B cell (primary cell): ENCODE measurements at regions not wholly inside any gene's neighbourhood (a gene's known extent, or its start where the extent isn't known, plus 50 kb on each side); places are given as distances from the start of the nearest gene placed in this dataset.

ENCODE experiments used
- ATAC-seq: fragments of 200-7000 bp; cut with Tn5 transposase; one replicate; pipeline ENCODE4 v1.10.0; 2021; ENCODE audit warnings: low read depth, mild to moderate bottlenecking, moderate number of reproducible peaks, moderate library complexity
- CTCF ChIA-PET: fragments of 350-600 bp; sonication (Branson Sonifier 250); formaldehyde crosslinking; loops from one replicate; lab custom pipeline; 2021; ENCODE audit warnings: antibody characterized with exemption, inconsistent platforms; lab: Charles Lee
- POLR2A ChIA-PET: fragments of 350-600 bp; sonication (Branson Sonifier 250); formaldehyde crosslinking; loops from one replicate; lab custom pipeline; 2021; ENCODE audit warnings: antibody characterized with exemption; lab: Charles Lee
- DNase-seq: peaks from one replicate; pipeline ENCODE4 v3.0.0; 2013
- H2AFZ ChIP-seq: 2 replicates; pipeline ENCODE4 v1.6.1; 2012; ENCODE audit warnings: mild to moderate bottlenecking, low read depth, low read length; ENCODE audit not compliant: insufficient read depth, poor library complexity, severe bottlenecking
- H3K27ac ChIP-seq, 2 donors: 1 replicate in 1 of 2; 2 replicates in 1 of 2; pipeline ENCODE4 v1.5.1; 2012 to 2013; ENCODE audit warnings: low read length in 2 of 2, mild to moderate bottlenecking in 2 of 2, moderate library complexity in 1 of 2
- H3K27me3 ChIP-seq, 4 experiments: fragments of 200-600 bp in 1 of 4; sonication (generic) in 1 of 4; replicated peaks in 1 of 4; 1 replicate in 2 of 4; 2 replicates in 2 of 4; pipeline versions ENCODE4 v1.6.1 to v1.7.0; 2013 to 2016; ENCODE audit warnings: low read length in 3 of 4, mild to moderate bottlenecking in 2 of 4, mixed read lengths in 1 of 4, moderate library complexity in 1 of 4; ENCODE audit not compliant: insufficient read depth in 4 of 4, control insufficient read depth in 3 of 4; ENCODE audit errors: control extremely low read depth in 1 of 4
- H3K36me3 ChIP-seq, 2 experiments: replicated peaks in 1 of 2; 1 replicate in 1 of 2; 2 replicates in 1 of 2; pipeline versions ENCODE4 v1.6.1 to v1.7.1; 2013; ENCODE audit warnings: low read length in 1 of 2; ENCODE audit not compliant: insufficient read depth in 2 of 2, control insufficient read depth in 1 of 2; ENCODE audit errors: control extremely low read depth in 1 of 2, extremely low read depth in 1 of 2
- H3K4me1 ChIP-seq, 2 donors: fragments of 200-600 bp in 1 of 2; sonication (generic) in 1 of 2; 1 replicate in 1 of 2; 2 replicates in 1 of 2; pipeline versions ENCODE4 v1.5.1 to v1.6.1; 2013 to 2017; ENCODE audit warnings: low read length in 2 of 2; ENCODE audit not compliant: control insufficient read depth in 2 of 2, insufficient read depth in 2 of 2
- H3K4me2 ChIP-seq: replicated peaks from 2 replicates; pipeline ENCODE3; 2012; ENCODE audit warnings: mild to moderate bottlenecking, low read depth, low read length; ENCODE audit not compliant: poor library complexity, severe bottlenecking
- H3K4me3 ChIP-seq, 5 experiments: fragments of 200-600 bp in 1 of 5; sonication (generic) in 1 of 5; 1 replicate in 3 of 5; 2 replicates in 2 of 5; pipeline versions ENCODE4 v1.5.1 to v1.7.0; 2011 to 2016; ENCODE audit warnings: low read length in 4 of 5, mild to moderate bottlenecking in 4 of 5, low read depth in 2 of 5, control low read depth in 1 of 5, moderate library complexity in 1 of 5; ENCODE audit not compliant: insufficient read depth in 1 of 5; ENCODE audit errors: control extremely low read depth in 1 of 5, extremely low read depth in 1 of 5
- H3K79me2 ChIP-seq: fragments of 200-600 bp; sonication (generic); one replicate; pipeline ENCODE4 v1.6.0; 2016; ENCODE audit warnings: low read length; ENCODE audit not compliant: control insufficient read depth, insufficient read depth
- H3K9ac ChIP-seq: fragments of 200-600 bp; sonication (generic); 2 replicates; pipeline ENCODE4 v1.6.1; 2017; ENCODE audit warnings: mild to moderate bottlenecking, low read length, moderate library complexity
- H3K9me3 ChIP-seq, 3 donors: one replicate each; pipeline versions ENCODE4 v1.6.1 to v1.7.1; 2013; ENCODE audit warnings: low read length in 2 of 3; ENCODE audit not compliant: control insufficient read depth in 2 of 3, insufficient read depth in 1 of 3; ENCODE audit errors: control extremely low read depth in 1 of 3
- H4K20me1 ChIP-seq: 2 replicates; pipeline ENCODE4 v1.6.0; 2012; ENCODE audit warnings: mild to moderate bottlenecking, low read length; ENCODE audit not compliant: insufficient read depth, control insufficient read depth, poor library complexity, severe bottlenecking
- H3K27ac Mint-ChIP-seq: one replicate; pipeline ENCODE4 v1.8.0; 2021; ENCODE audit warnings: mixed read lengths
- H3K27me3 Mint-ChIP-seq: one replicate; pipeline ENCODE4 v1.8.0; 2021; ENCODE audit warnings: mixed read lengths
- H3K4me1 Mint-ChIP-seq: one replicate; pipeline ENCODE4 v1.8.0; 2021; ENCODE audit warnings: mixed read lengths
- H3K4me3 Mint-ChIP-seq: one replicate; pipeline ENCODE4 v1.8.0; 2021; ENCODE audit warnings: mixed read lengths
- H3K9me3 Mint-ChIP-seq: one replicate; pipeline ENCODE4 v1.8.0; 2022; ENCODE audit warnings: mixed read lengths; ENCODE audit not compliant: insufficient read depth
- EZH2 ChIP-seq: IDR thresholded peaks from 2 replicates; pipeline ENCODE4 v1.6.1; 2012; ENCODE audit warnings: borderline replicate concordance, low read depth, mild to moderate bottlenecking, moderate library complexity, low read length; ENCODE audit not compliant: insufficient read depth, poor library complexity, severe bottlenecking
- WGBS: methylation state at CpG from one replicate; pipeline ENCODE4 v1.1.5; 2013; ENCODE audit warnings: missing lambda C conversion rate; ENCODE audit not compliant: insufficient coverage; 5-methylcytosine and 5-hydroxymethylcytosine counted together
- intact Hi-C: fragments of 100-400 bp; cut with micrococcal nuclease; formaldehyde crosslinking; loops from one replicate; pipeline ENCODE4 v1.10.0; 2022
- TF ChIP-seq, protein P1 (sequence below): fragments of 200-600 bp; IDR thresholded peaks from one replicate; pipeline ENCODE4 v1.8.0; 2022; ENCODE audit warnings: antibody characterized with exemption, mild to moderate bottlenecking

DNA sequence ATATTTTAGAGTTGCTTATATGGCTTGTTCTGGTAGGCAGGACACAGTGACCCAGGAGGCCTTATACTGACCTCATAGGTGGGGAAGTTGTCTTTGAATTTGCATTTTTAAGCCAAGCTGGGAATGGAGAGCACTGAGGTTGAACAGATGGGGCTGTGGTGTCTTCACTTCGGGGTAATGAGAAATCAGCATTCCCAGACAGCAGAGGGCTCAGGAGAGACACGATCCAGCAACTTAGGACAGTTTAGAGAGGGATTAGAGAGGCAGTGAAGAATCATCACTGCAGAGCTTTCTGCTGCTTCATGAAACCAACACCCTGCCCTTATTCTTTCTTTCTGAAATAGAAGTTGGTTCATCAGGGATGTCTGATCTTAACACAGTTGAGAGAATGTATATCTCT is 202.4 kb downstream of the TDRD15 start:
- Histone ChIP-seq H3K27me3 (peaks cover 0 to 3% (median 0%) of the 10 kb centered on the region in 4 experiments), H4K20me1 (no peaks in the 10 kb centered on the region), H3K79me2 (no peaks in the 10 kb centered on the region), H2AFZ (no peak overlapping the region), H3K36me3 (no peaks in the 10 kb centered on the region), H3K4me2 (no peak overlapping the region), H3K4me3 (no peak overlapping the region), H3K9me3 (no peaks in the 10 kb centered on the region), H3K9ac (no peak overlapping the region), H3K27ac (no peak overlapping the region), H3K4me1 (no peaks in the 10 kb centered on the region)
- Mint-ChIP-seq H3K27me3 (no peaks in the 10 kb centered on the region), H3K9me3 (no peaks in the 10 kb centered on the region), H3K4me3 (no peak overlapping the region), H3K4me1 (no peaks in the 10 kb centered on the region), H3K27ac (no peak overlapping the region)
- DNase-seq (no peak), ATAC-seq (no peak)
- 50% methylated on average over 1 of the region's 2 CpGs for WGBS
- TF ChIP-seq, protein P1, sequence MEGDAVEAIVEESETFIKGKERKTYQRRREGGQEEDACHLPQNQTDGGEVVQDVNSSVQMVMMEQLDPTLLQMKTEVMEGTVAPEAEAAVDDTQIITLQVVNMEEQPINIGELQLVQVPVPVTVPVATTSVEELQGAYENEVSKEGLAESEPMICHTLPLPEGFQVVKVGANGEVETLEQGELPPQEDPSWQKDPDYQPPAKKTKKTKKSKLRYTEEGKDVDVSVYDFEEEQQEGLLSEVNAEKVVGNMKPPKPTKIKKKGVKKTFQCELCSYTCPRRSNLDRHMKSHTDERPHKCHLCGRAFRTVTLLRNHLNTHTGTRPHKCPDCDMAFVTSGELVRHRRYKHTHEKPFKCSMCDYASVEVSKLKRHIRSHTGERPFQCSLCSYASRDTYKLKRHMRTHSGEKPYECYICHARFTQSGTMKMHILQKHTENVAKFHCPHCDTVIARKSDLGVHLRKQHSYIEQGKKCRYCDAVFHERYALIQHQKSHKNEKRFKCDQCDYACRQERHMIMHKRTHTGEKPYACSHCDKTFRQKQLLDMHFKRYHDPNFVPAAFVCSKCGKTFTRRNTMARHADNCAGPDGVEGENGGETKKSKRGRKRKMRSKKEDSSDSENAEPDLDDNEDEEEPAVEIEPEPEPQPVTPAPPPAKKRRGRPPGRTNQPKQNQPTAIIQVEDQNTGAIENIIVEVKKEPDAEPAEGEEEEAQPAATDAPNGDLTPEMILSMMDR = no peak
- no peak for TF ChIP-seq EZH2
- intact Hi-C loops = no loop called here
- CTCF ChIA-PET = no interaction called here
- POLR2A ChIA-PET = no interaction called here

GRCh38 chr2:21328177-21328576 is 204.4 kb downstream of the TDRD15 start:
- no peak overlapping the region for H3K27ac Mint-ChIP-seq
- POLR2A ChIA-PET = no interaction called here
- no peaks in the 10 kb centered on the region for H3K9me3 ChIP-seq

More at GRCh38 chr2:21328177-21328576, 204.4 kb downstream of the TDRD15 start:
- H3K79me2 ChIP-seq = no peaks in the 10 kb centered on the region
- H3K4me2 ChIP-seq = no peak overlapping the region
- Mint-ChIP-seq H3K27me3 (no peaks in the 10 kb centered on the region), H3K9me3 (no peaks in the 10 kb centered on the region), H3K4me3 (no peak overlapping the region), H3K4me1 (no peaks in the 10 kb centered on the region)
- DNase-seq (no peak), ATAC-seq (no peak)
- intact Hi-C loops = no loop called here
- no peak overlapping the region for H3K9ac ChIP-seq
- H3K4me3 ChIP-seq = no peak overlapping the region
- CTCF ChIA-PET = interaction anchor here (0.8 kb wide), 1 partner anchor 13 kb away, joined by 3 read pairs; no protein-coding TSS in a partner anchor
- no CpG with 5 or more reads among the region's 4 CpGs for WGBS
- no peak overlapping the region for H2AFZ ChIP-seq
- no peaks in the 10 kb centered on the region for H3K36me3 ChIP-seq
- TF ChIP-seq, protein P1 = no peak
- TF ChIP-seq EZH2 = no peak
- no peaks in the 10 kb centered on the region for H4K20me1 ChIP-seq
- H3K27ac ChIP-seq = no peak overlapping the region
- peaks cover 0 to 3% (median 0%) of the 10 kb centered on the region in 4 experiments for H3K27me3 ChIP-seq
- no peaks in the 10 kb centered on the region for H3K4me1 ChIP-seq
